HG03196 (cell line): ENCODE measurements at regions not wholly inside any gene's neighbourhood (a gene's known extent, or its start where the extent isn't known, plus 50 kb on each side); places are given as distances from the start of the nearest gene placed in this dataset.
"Not testable (repeated sequence)": the region's sequence is repeated elsewhere in the genome, so short reads cannot be mapped to it uniquely, and the experiment has no call there.

Experiments used
- ATAC-seq: cut with Tn5 transposase; IDR thresholded peaks from one replicate; pipeline ENCODE4 v1.9.1; 2021; ENCODE audit not compliant: unreplicated experiment

- no peak for ATAC-seq
These were observed 129.7 kb downstream of the RTP5 start for GRCh38 chr2:241999184-241999583.

DNA sequence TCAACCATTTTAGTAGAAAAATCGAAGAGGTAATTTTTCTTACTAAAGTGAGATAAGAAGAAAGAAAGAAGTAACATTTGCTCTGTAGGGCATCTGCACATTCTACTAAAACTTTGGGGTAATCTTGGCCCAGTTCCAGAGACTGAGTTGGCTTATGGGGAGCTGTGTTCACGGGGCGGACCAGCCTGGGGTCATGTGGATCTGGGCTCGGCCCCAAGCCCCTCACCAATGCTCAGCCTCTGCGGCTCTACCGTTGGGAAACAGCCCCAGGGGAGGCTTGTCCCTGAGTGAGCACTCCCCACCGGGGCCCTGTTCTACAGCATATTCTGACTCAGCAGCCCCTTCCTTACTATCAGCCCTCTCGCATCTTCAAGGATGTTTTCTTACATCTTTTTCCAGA is 132.3 kb downstream of the RTP5 start:
- ATAC-seq, result no peak

DNA sequence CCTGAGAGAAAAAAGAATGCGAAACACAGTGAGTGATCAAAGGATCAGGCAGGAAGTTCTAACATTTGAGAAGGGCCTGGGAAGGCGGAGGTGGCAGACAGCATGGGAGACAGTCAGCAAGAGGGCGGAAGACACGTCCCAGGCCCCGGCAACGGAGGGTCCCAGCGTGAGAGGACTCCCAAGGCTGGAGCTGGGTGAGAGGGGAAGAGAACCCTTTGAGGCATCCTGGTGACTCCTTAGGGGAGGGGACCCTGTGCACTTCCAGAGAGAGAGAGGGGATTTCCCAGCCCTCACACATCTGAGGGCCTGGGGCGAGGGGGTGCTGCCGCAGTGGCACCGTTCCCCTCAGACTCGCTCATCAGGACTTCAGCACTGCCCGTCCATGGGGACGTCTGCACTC is 133.4 kb downstream of the RTP5 start:
- ATAC-seq, result no peak

- no peak for ATAC-seq
These were observed 134.8 kb downstream of the RTP5 start for GRCh38 chr2:242004223-242004901.

- no peak for ATAC-seq
These were observed 135.3 kb downstream of the RTP5 start for GRCh38 chr2:242004902-242005230.

DNA sequence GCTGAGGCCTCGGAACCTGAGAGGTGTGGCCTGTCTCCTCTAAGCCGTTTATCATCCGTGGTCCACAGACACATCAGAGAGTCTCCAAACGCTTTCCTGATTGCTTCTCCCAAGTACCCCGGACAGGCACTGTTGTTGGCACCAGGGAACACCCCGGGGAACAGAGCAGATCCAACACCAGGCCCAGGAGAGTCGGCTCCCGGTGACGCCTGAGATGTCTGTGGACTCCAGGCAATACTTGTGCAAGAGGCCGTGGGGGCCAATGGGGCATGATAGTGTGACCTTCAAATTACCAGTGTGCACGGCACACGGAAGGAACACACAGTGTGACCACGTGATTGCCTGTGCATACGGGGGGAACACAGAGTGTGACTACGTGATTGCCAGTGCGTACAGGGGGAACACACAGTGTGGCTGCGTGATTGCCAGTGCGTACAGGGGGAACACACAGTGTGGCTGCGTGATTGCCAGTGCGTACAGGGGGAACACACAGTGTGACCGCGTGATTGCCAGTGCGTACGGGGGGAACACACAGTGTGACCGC is 136.6 kb downstream of the RTP5 start:
- ATAC-seq, result not testable (repeated sequence)

GRCh38 chr2:242008908-242009307 is 139.4 kb downstream of the RTP5 start:
- not testable (repeated sequence) for ATAC-seq

- not testable (repeated sequence) for ATAC-seq
These were observed 140.3 kb downstream of the RTP5 start for GRCh38 chr2:242009846-242010245.

DNA sequence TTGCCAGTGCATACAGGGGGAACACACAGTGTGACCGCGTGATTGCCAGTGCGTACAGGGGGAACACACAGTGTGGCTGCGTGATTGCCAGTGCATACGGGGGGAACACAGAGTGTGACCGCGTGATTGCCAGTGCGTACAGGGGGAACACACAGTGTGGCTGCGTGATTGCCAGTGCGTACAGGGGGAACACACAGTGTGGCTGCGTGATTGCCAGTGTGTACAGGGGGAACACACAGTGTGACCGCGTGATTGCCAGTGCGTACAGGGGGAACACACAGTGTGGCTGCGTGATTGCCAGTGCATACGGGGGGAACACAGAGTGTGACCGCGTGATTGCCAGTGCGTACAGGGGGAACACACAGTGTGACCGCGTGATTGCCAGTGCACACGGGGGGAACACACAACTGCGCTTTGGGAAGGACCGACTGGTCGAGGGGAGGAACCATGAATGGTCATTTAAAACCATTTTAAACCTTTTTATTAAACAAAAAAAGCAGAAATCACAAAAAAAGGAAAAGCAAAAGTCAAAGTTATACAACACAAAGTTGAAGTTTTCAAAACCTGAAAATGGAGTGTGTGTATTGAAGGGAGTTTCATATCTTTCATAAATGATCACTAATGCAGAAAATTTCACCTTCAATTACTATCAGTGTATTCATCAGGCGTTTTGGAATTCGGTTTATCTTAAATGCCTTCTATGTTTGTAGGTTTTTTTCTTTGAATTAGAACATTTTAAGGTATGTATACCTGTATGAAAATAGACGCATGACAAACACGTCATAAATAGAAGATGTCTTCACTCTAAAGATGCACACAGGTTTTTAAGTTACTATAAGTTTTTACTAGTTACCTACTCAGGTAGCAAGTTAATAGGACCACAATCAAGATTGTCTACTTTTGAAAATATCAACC is 141.0 kb downstream of the RTP5 start:
- ATAC-seq, result not testable (repeated sequence)

DNA sequence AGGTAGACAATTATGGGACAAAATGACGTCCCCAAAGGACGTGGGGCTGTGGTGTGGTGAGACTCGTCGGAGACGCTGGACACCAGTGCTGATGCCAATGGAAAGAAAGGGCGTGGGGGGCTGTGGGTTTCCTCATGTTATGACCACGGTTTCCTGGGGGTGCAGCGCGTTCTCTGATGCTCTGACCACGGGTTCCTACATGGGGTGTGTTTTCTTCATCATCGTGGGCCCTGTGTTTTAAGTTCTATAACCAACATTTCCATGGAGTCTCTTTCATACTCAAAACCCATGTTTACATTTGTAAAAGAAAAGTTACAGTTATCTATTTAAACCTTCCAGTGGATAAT is 141.6 kb downstream of the RTP5 start:
- ATAC-seq, result no peak

DNA sequence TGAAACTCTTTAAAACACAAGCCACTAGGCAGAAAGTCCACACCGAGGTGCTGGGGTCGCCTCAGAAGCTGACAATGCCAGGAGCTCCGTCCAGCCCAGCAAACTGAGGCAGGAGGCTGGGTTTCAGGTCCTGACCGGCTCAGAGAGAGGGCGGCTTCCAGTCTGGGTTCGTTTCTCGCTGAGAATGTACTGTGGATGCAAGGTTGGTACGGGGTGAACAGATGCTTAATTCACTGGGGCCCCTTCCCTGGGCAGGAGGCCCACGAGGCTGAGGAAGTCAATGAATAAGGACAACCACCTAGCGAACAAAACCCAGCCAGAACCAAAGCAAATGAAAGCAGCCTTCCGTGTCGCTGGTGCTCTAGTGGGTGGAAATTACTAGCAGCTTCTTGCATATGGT is 142.0 kb downstream of the RTP5 start:
- ATAC-seq, result no peak

GRCh38 chr2:242011991-242012764 is 142.6 kb downstream of the RTP5 start:
- no peak for ATAC-seq

DNA sequence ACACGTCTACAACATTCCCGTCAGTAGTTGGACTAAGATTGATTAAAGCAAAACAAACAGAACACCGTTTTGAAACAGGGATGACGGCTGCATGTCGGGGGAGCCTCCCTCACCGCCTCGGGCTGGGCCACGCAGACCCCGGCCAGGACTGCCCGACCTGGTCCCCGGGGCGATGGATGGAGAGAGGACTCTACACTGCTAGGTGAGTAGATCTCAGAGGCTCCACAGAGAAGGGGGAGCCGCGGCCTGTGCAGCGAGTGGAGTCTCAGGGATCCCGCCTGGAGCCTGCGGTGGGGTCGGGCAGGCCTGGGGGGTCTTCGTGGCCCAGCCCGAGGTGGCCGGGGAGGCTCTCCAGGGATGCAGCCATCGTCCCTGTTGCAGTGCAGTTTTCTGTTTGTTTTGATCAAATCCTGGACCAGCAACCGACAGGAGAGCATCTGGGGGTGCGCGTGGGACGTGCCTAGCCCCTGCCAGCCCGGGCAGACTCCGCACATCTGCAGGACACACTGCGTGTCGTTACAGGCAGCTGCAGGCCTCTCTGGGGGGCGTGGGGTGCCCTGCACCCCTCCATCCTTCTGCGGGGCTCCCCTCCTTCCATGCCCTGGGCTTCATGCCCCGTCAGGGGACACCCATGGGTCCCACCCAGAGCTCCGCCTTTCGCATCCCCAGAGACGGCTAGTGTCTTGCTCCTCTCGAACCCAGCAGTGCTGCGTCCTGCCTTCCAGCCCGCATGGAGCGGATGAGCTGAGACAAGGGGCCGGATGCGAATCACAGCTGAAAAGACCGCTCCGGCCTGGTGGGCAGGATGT is 143.6 kb downstream of the RTP5 start:
- ATAC-seq, result no peak

DNA sequence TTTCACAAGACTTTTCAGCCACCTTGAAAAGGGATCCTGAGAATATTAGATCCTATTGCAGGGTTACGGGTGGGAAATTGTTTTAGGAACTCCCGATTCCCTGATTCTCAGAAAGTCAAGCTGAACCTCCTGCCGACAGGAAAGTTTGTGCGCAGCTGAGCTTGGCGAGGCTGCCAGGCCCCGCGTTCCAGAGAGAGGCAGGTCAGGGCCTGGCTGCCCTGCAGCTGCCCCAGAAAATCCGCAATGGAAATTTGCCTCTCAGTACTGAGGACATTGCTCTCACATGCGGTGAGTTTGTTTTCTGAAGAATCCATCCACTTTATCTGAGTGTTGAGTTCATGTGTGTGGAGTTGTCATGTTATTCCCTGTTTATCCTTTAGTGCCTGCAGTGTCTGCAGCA is 144.2 kb downstream of the RTP5 start:
- ATAC-seq, result no peak

- no peak for ATAC-seq
These were observed 145.9 kb downstream of the RTP5 start for GRCh38 chr2:242015108-242016065.

DNA sequence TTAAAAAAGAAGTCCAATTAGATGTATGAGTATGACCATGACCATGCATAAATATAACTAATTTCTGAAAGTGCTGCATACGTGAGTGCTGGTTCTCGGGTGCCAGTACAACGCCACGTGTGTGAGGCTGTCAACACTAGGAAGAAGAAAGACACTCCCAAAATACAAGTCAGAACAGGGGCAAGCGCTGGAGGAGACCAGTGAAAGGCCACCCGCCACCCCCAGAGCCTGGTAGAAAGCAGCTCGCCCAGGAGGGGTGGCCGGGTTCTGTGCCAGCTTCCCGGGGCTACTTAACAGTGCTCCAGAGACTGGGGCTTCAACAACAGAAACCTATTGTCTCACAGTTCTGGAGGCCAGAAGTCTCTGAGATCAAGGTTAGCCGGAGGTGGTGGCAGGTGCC is 147.6 kb downstream of the RTP5 start:
- no peak for ATAC-seq

- ATAC-seq, result not testable (repeated sequence)
These were observed 148.9 kb downstream of the RTP5 start for GRCh38 chr2:242018416-242018815.

- ATAC-seq, result no peak
These were observed 149.8 kb downstream of the RTP5 start for GRCh38 chr2:242019344-242019743.

GRCh38 chr2:242020196-242021004 is 150.9 kb downstream of the RTP5 start:
- no peak for ATAC-seq
